ENCODE measurements at regions not wholly inside any gene's neighbourhood (a gene's known extent, or its start where the extent isn't known, plus 50 kb on each side); places are given as distances from the start of the nearest gene placed in this dataset.

DNA sequence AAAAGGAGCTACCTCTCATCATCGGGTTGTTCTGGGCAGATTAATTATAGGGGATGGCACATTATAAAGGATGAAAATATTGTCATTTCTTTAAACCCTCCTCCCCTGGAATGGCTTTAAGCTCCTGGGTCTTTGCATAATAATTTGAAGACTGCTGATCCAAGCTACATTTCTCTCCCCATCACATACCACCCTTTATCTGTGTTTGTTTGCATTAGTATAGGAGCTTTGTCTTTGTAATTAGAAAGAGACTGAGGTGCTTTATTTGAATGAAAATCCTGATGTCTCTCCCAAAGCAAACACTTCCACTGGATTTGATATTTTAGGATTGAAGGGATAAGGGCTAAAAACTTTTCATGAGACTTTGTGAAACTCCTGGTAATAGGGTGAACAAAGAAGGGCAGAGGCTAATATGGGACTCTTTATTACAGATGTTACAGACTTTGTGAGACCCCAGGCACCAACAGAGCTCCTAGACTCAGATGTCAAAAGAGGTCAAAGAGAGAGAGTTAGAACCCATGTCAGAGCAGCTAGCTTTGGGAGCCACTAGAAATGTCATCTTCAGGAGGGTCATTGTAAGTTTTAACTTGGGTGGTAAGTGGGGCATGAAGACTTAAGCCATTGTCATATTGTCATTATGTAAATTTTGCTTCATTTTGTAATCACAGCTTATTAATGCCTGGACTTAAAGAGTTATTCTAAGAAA, 75.3 kb upstream of the RXFP2 start:
- no peaks in the 10 kb centered on the region for H3K36me3 ChIP-seq (ENCODE audit: control insufficient read depth in 1 of 2, insufficient read depth in 2 of 2, low read length in 2 of 2)
- H3K27me3 ChIP-seq (ENCODE audit: insufficient read depth, low read length) = peaks cover 20% of the 10 kb centered on the region
- H3K79me2 ChIP-seq (ENCODE audit: insufficient read depth, low read length) = no peaks in the 10 kb centered on the region
- H3K4me3 ChIP-seq (replicated peaks in 1 of 2; ENCODE audit: low read depth in 1 of 2, low read length in 2 of 2) = no peak overlapping the region
- no peak overlapping the region for H2AFZ ChIP-seq (ENCODE audit: low read depth, low read length, poor library complexity, severe bottlenecking)
- CTCF ChIA-PET = no interaction called here
- H4K20me1 ChIP-seq (ENCODE audit: insufficient read depth) = no peaks in the 10 kb centered on the region
- ATAC-seq (no peak), DNase-seq (ENCODE audit: low read depth, low spot score) (no peak)
- TF ChIP-seq ZNF274 (IDR thresholded peaks at IDR 0.05; ENCODE audit: low read depth, low read length) (no peak), RAD21 (IDR thresholded peaks at IDR 0.05; ENCODE audit: low read depth) (no peak), EZH2 (IDR thresholded peaks at IDR 0.05) (no peak), JUND (IDR thresholded peaks at IDR 0.05) (no peak), POLR2AphosphoS5 (IDR thresholded peaks at IDR 0.05; ENCODE audit: low read depth, low read length) (no peak), CEBPB (IDR thresholded peaks at IDR 0.05; ENCODE audit: low read depth) (no peak)
- TF ChIP-seq, protein P1, sequence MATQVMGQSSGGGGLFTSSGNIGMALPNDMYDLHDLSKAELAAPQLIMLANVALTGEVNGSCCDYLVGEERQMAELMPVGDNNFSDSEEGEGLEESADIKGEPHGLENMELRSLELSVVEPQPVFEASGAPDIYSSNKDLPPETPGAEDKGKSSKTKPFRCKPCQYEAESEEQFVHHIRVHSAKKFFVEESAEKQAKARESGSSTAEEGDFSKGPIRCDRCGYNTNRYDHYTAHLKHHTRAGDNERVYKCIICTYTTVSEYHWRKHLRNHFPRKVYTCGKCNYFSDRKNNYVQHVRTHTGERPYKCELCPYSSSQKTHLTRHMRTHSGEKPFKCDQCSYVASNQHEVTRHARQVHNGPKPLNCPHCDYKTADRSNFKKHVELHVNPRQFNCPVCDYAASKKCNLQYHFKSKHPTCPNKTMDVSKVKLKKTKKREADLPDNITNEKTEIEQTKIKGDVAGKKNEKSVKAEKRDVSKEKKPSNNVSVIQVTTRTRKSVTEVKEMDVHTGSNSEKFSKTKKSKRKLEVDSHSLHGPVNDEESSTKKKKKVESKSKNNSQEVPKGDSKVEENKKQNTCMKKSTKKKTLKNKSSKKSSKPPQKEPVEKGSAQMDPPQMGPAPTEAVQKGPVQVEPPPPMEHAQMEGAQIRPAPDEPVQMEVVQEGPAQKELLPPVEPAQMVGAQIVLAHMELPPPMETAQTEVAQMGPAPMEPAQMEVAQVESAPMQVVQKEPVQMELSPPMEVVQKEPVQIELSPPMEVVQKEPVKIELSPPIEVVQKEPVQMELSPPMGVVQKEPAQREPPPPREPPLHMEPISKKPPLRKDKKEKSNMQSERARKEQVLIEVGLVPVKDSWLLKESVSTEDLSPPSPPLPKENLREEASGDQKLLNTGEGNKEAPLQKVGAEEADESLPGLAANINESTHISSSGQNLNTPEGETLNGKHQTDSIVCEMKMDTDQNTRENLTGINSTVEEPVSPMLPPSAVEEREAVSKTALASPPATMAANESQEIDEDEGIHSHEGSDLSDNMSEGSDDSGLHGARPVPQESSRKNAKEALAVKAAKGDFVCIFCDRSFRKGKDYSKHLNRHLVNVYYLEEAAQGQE (IDR thresholded peaks at IDR 0.05; ENCODE audit: low read depth) = no peak
- TF ChIP-seq, protein P2, sequence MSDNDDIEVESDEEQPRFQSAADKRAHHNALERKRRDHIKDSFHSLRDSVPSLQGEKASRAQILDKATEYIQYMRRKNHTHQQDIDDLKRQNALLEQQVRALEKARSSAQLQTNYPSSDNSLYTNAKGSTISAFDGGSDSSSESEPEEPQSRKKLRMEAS (IDR thresholded peaks at IDR 0.05) = no peak
- TF ChIP-seq, protein P3, sequence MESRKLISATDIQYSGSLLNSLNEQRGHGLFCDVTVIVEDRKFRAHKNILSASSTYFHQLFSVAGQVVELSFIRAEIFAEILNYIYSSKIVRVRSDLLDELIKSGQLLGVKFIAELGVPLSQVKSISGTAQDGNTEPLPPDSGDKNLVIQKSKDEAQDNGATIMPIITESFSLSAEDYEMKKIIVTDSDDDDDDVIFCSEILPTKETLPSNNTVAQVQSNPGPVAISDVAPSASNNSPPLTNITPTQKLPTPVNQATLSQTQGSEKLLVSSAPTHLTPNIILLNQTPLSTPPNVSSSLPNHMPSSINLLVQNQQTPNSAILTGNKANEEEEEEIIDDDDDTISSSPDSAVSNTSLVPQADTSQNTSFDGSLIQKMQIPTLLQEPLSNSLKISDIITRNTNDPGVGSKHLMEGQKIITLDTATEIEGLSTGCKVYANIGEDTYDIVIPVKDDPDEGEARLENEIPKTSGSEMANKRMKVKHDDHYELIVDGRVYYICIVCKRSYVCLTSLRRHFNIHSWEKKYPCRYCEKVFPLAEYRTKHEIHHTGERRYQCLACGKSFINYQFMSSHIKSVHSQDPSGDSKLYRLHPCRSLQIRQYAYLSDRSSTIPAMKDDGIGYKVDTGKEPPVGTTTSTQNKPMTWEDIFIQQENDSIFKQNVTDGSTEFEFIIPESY (IDR thresholded peaks at IDR 0.05; ENCODE audit: extremely low read depth, insufficient replicate concordance, low read length) = no peak
- H3K9me3 ChIP-seq (ENCODE audit: control insufficient read depth in 1 of 2, insufficient read depth in 1 of 2, low read depth in 1 of 2, low read length in 2 of 2) = no peaks in the 10 kb centered on the region
- no TSS peak for BruUV-seq (replicated peaks)
- intact Hi-C loops (cut with micrococcal nuclease) = no loop called here
- no peak overlapping the region for H3K27ac ChIP-seq (ENCODE audit: low read depth, low read length)
- RAD21 ChIA-PET (ENCODE audit: low non-redundant PET in 1 of 2, low total read pairs in 2 of 2, uncharacterized antibody in 2 of 2, unreplicated experiment in 2 of 2) = no interaction called here
- H3K4me2 ChIP-seq (ENCODE audit: low read length) = no peak overlapping the region
- H3K9me2 ChIP-seq (ENCODE audit: insufficient read depth) = no peaks in the 10 kb centered on the region
- H3K9ac ChIP-seq (ENCODE audit: low read length) = no peak overlapping the region
- POLR2A ChIA-PET = no interaction called here
- H3K4me1 ChIP-seq (ENCODE audit: control insufficient read depth in 1 of 2, insufficient read depth in 2 of 2, low read length in 2 of 2) = no peaks in the 10 kb centered on the region
